PC-3 (cell line): ENCODE measurements at regions not wholly inside any gene's neighbourhood (a gene's known extent, or its start where the extent isn't known, plus 50 kb on each side); places are given as distances from the start of the nearest gene placed in this dataset.
"Not testable (repeated sequence)": the region's sequence is repeated elsewhere in the genome, so short reads cannot be mapped to it uniquely, and the experiment has no call there.

ENCODE experiments used
- ATAC-seq: fragments of 200-7000 bp; cut with Tn5 transposase; 2 replicates; pipeline ENCODE4 v1.9.1; 2020; ENCODE audit warnings: mild to moderate bottlenecking, moderate library complexity
- BruUV-seq: library from RNA; stranded (reverse); fragments of 400-500 nt; replicated peaks from 2 replicates; lab custom pipeline; 2021; lab: Mats Ljungman, UMichigan
- CTCF ChIA-PET: fragments of 300-600 bp; sonication (Branson Sonifier 250); formaldehyde crosslinking; loops from one replicate; lab custom pipeline; 2022; ENCODE audit warnings: antibody characterized with exemption; lab: Charles Lee
- POLR2A ChIA-PET: fragments of 300-600 bp; sonication (Branson Sonifier 250); formaldehyde crosslinking; loops from one replicate; lab custom pipeline; 2022; ENCODE audit warnings: antibody characterized with exemption; ENCODE audit not compliant: unreplicated experiment; lab: Charles Lee
- DNase-seq: peaks from one replicate; pipeline ENCODE4 v3.0.0-alpha.2; 2015
- H2AFZ ChIP-seq: fragments of 300-600 bp; sonication (generic); 2 replicates; pipeline ENCODE4 v1.6.0; 2016; ENCODE audit warnings: antibody characterized with exemption, low read length
- H3F3A ChIP-seq: fragments of 300-600 bp; sonication (generic); one replicate; pipeline ENCODE4 v1.6.0; 2017; ENCODE audit warnings: antibody characterized with exemption, low read length, control low read depth, mild to moderate bottlenecking; ENCODE audit not compliant: unreplicated experiment
- H3K27ac ChIP-seq: fragments of 300-600 bp; sonication (generic); 2 replicates; pipeline ENCODE4 v1.5.1; 2016; ENCODE audit warnings: mild to moderate bottlenecking, low read length
- H3K27me3 ChIP-seq: fragments of 300-600 bp; sonication (generic); 2 replicates; pipeline ENCODE4 v1.6.1; 2016; ENCODE audit warnings: low read length, mixed read lengths
- H3K36me3 ChIP-seq: fragments of 300-600 bp; sonication (generic); 2 replicates; pipeline ENCODE4 v1.6.1; 2016; ENCODE audit warnings: low read depth, mixed run types, low read length, mixed read lengths
- H3K4me1 ChIP-seq: fragments of 300-600 bp; sonication (generic); 2 replicates; pipeline ENCODE4 v1.5.1; 2016; ENCODE audit warnings: low read length; ENCODE audit not compliant: insufficient read depth
- H3K4me2 ChIP-seq: fragments of 300-600 bp; sonication (generic); 2 replicates; pipeline ENCODE4 v1.6.0; 2016; ENCODE audit warnings: low read length
- H3K4me3 ChIP-seq: fragments of 300-600 bp; sonication (generic); 2 replicates; pipeline ENCODE4 v1.5.1; 2016; ENCODE audit warnings: mild to moderate bottlenecking, low read length, mixed read lengths
- H3K79me2 ChIP-seq: fragments of 300-600 bp; sonication (generic); 2 replicates; pipeline ENCODE4 v1.6.1; 2017; ENCODE audit warnings: low read length, mixed read lengths
- H3K9ac ChIP-seq: fragments of 300-600 bp; sonication (generic); 2 replicates; pipeline ENCODE4 v1.6.0; 2016; ENCODE audit warnings: mild to moderate bottlenecking, low read length
- H3K9me2 ChIP-seq: fragments of 300-600 bp; sonication (generic); replicated peaks from 2 replicates; pipeline ENCODE4 v1.6.1; 2016; ENCODE audit warnings: mixed run types, low read length, mixed read lengths
- H3K9me3 ChIP-seq: fragments of 300-600 bp; sonication (generic); 2 replicates; pipeline ENCODE4 v1.6.1; 2016; ENCODE audit warnings: low read length, mixed read lengths
- H4K20me1 ChIP-seq: fragments of 300-600 bp; sonication (generic); 2 replicates; pipeline ENCODE4 v1.6.1; 2016; ENCODE audit warnings: low read length, mixed read lengths
- CTCF ChIP-seq: fragments of 300-600 bp; sonication (generic); conservative IDR thresholded peaks from 2 replicates; pipeline ENCODE4 v1.5.1; 2017; ENCODE audit warnings: antibody characterized with exemption, low read depth, mild to moderate bottlenecking, low read length
- EZH2 ChIP-seq: fragments of 300-600 bp; sonication (generic); IDR thresholded peaks from one replicate; pipeline ENCODE4 v1.6.1; 2017; ENCODE audit warnings: antibody characterized with exemption, mild to moderate bottlenecking, low read length; ENCODE audit not compliant: unreplicated experiment
- EZH2phosphoT487 ChIP-seq: fragments of 300-600 bp; sonication (generic); IDR thresholded peaks from 2 replicates; pipeline ENCODE4 v1.6.1; 2018; ENCODE audit warnings: mild to moderate bottlenecking, antibody characterized with exemption, low read length, borderline replicate concordance
- intact Hi-C: fragments of 100-400 bp; cut with micrococcal nuclease; formaldehyde crosslinking; loops from 2 replicates; pipeline ENCODE4 v1.9.0; 2023

GRCh38 chr2:8380026-8380425 is 301.8 kb upstream of the ID2 start:
- DNase-seq (no peak), ATAC-seq (no peak)
- H3K27ac ChIP-seq: no peak overlapping the region
- H4K20me1 ChIP-seq: no peaks in the 10 kb centered on the region
- H3K4me3 ChIP-seq: no peak overlapping the region
- no peaks in the 10 kb centered on the region for H3F3A ChIP-seq
- no peak overlapping the region for H3K9ac ChIP-seq
- H3K9me3 ChIP-seq: no peaks in the 10 kb centered on the region
- CTCF ChIA-PET: no interaction called here
- no peaks in the 10 kb centered on the region for H3K9me2 ChIP-seq
- no TSS peak for BruUV-seq
- H3K4me1 ChIP-seq: no peaks in the 10 kb centered on the region
- H3K79me2 ChIP-seq: no peaks in the 10 kb centered on the region
- H3K27me3 ChIP-seq: no peaks in the 10 kb centered on the region
- POLR2A ChIA-PET: no interaction called here
- H2AFZ ChIP-seq: no peak overlapping the region
- intact Hi-C loops: no loop called here
- H3K4me2 ChIP-seq: no peak overlapping the region
- H3K36me3 ChIP-seq: no peaks in the 10 kb centered on the region
- TF ChIP-seq EZH2 (no peak), CTCF (no peak), EZH2phosphoT487 (no peak)

GRCh38 chr2:8380566-8380965 is 301.3 kb upstream of the ID2 start:
- Histone ChIP-seq H3K79me2 (no peaks in the 10 kb centered on the region), H4K20me1 (no peaks in the 10 kb centered on the region), H3K9me2 (no peaks in the 10 kb centered on the region), H3K36me3 (no peaks in the 10 kb centered on the region), H3K27ac (no peak overlapping the region), H3K27me3 (no peaks in the 10 kb centered on the region), H3K9me3 (no peaks in the 10 kb centered on the region), H3K9ac (no peak overlapping the region), H2AFZ (no peak overlapping the region), H3K4me3 (no peak overlapping the region), H3F3A (no peaks in the 10 kb centered on the region), H3K4me1 (no peaks in the 10 kb centered on the region), H3K4me2 (no peak overlapping the region)
- CTCF ChIA-PET: no interaction called here
- POLR2A ChIA-PET: no interaction called here
- DNase-seq: no peak
- TF ChIP-seq EZH2phosphoT487 (no peak), EZH2 (no peak), CTCF (no peak)
- no peak for ATAC-seq
- intact Hi-C loops: no loop called here
- no TSS peak for BruUV-seq

- H3K36me3 ChIP-seq: no peaks in the 10 kb centered on the region
- intact Hi-C loops: no loop called here
- no peak for DNase-seq
- TF ChIP-seq CTCF (no peak), EZH2 (no peak), EZH2phosphoT487 (no peak)
- no peaks in the 10 kb centered on the region for H3K4me1 ChIP-seq
- no peaks in the 10 kb centered on the region for H3F3A ChIP-seq
- ChIA-PET CTCF (no interaction called here), POLR2A (no interaction called here)
- no peak overlapping the region for H3K4me3 ChIP-seq
- no peak overlapping the region for H2AFZ ChIP-seq
- H4K20me1 ChIP-seq: no peaks in the 10 kb centered on the region
- H3K9me2 ChIP-seq: no peaks in the 10 kb centered on the region
- no peaks in the 10 kb centered on the region for H3K9me3 ChIP-seq
- H3K4me2 ChIP-seq: no peak overlapping the region
- H3K79me2 ChIP-seq: no peaks in the 10 kb centered on the region
- no peak overlapping the region for H3K9ac ChIP-seq
- BruUV-seq: no TSS peak
- no peaks in the 10 kb centered on the region for H3K27me3 ChIP-seq
- ATAC-seq: no peak
- no peak overlapping the region for H3K27ac ChIP-seq
Measured at GRCh38 chr2:8382485-8382884, 299.4 kb upstream of the ID2 start.

- H3K9me2 ChIP-seq, H4K20me1 ChIP-seq, ATAC-seq, DNase-seq, CTCF ChIA-PET, H3K36me3 ChIP-seq, BruUV-seq, POLR2A ChIA-PET, H3K4me3 ChIP-seq, H3K27ac ChIP-seq, H3K27me3 ChIP-seq, H2AFZ ChIP-seq, H3K9me3 ChIP-seq, H3F3A ChIP-seq, H3K9ac ChIP-seq, H3K4me2 ChIP-seq, H3K79me2 ChIP-seq: not testable (repeated sequence)
- intact Hi-C loops: loop anchor here (5.0 kb wide), 1 partner anchor 74 kb away; no protein-coding TSS in a partner anchor
- H3K4me1 ChIP-seq: peaks cover 16% of the 10 kb centered on the region
Measured at GRCh38 chr2:8386748-8387147, 295.1 kb upstream of the ID2 start.
